PC-3 (cell line): ENCODE measurements at regions not wholly inside any gene's neighbourhood (a gene's known extent, or its start where the extent isn't known, plus 50 kb on each side); places are given as distances from the start of the nearest gene placed in this dataset.

Experiments used
- EZH2 ChIP-seq: fragments of 300-600 bp; sonication (generic); IDR thresholded peaks from one replicate; pipeline ENCODE4 v1.6.1; 2017; ENCODE audit warnings: antibody characterized with exemption, mild to moderate bottlenecking, low read length; ENCODE audit not compliant: unreplicated experiment
- TF ChIP-seq, protein P1 (sequence below): fragments of 300-600 bp; sonication (generic); conservative IDR thresholded peaks from 2 replicates; pipeline ENCODE4 v1.5.1; 2017; ENCODE audit warnings: antibody characterized with exemption, low read depth, mild to moderate bottlenecking, low read length

DNA sequence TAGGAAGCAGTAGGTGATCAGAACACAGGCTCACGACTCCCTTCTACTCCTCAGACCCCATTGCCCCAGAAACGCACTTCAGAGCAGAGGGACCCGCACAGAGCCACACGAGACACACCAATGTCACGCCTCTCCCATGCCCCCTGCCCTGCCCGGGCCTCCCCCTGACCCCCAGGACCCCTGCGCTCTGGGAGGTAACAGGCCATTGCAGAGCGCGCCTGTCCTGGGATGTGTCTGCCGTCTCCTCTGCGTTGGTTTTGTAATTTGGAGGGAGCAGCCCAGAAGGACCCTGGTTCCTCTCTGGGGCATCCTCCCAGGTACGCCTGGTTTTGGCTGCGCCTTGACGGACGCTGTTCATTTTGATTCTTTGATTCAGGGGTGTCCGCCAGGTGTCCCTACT is 85.4 kb downstream of the UNCX start:
- TF ChIP-seq, protein P1, sequence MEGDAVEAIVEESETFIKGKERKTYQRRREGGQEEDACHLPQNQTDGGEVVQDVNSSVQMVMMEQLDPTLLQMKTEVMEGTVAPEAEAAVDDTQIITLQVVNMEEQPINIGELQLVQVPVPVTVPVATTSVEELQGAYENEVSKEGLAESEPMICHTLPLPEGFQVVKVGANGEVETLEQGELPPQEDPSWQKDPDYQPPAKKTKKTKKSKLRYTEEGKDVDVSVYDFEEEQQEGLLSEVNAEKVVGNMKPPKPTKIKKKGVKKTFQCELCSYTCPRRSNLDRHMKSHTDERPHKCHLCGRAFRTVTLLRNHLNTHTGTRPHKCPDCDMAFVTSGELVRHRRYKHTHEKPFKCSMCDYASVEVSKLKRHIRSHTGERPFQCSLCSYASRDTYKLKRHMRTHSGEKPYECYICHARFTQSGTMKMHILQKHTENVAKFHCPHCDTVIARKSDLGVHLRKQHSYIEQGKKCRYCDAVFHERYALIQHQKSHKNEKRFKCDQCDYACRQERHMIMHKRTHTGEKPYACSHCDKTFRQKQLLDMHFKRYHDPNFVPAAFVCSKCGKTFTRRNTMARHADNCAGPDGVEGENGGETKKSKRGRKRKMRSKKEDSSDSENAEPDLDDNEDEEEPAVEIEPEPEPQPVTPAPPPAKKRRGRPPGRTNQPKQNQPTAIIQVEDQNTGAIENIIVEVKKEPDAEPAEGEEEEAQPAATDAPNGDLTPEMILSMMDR = no peak
- TF ChIP-seq EZH2 = no peak
